HEK293 (cell line): ENCODE measurements at regions not wholly inside any gene's neighbourhood (a gene's known extent, or its start where the extent isn't known, plus 50 kb on each side); places are given as distances from the start of the nearest gene placed in this dataset.
A peak's percentile ranks its signal among the peaks of the same experiment; 100 is the strongest.

Experiments used
- CTCF ChIA-PET: fragments of 350-600 bp; formaldehyde crosslinking; extraction: SDS; loops from one replicate; lab custom pipeline; 2021; ENCODE audit warnings: antibody characterized with exemption; lab: Yijun Ruan, JAX
- POLR2A ChIA-PET: fragments of 300-600 bp; formaldehyde crosslinking; extraction: SDS; loops from one replicate; lab custom pipeline; 2020; ENCODE audit warnings: antibody characterized with exemption, inconsistent platforms; lab: Yijun Ruan, JAX
- H3K27ac ChIP-seq: fragments of 200-500 bp; sonication (Bioruptor generic); 2 replicates; pipeline ENCODE4 v1.5.1; 2014; ENCODE audit warnings: low read depth, low read length, control low read depth, inconsistent platforms; ENCODE audit errors: extremely low read depth
- H3K36me3 ChIP-seq, 2 experiments: fragments of 200-500 bp in 1 of 2; sonication (Bioruptor generic) in 1 of 2; 1 replicate in 1 of 2; 2 replicates in 1 of 2; pipeline ENCODE4 v1.5.1; 2014 to 2017; ENCODE audit warnings: inconsistent platforms in 2 of 2, low read length in 2 of 2; ENCODE audit not compliant: control insufficient read depth in 2 of 2, insufficient read depth in 1 of 2
- H3K4me1 ChIP-seq: fragments of 200-500 bp; sonication (Bioruptor generic); 2 replicates; pipeline ENCODE4 v1.5.1; 2014; ENCODE audit warnings: mild to moderate bottlenecking, low read length, inconsistent platforms; ENCODE audit not compliant: control insufficient read depth, insufficient read depth
- H3K4me3 ChIP-seq: 2 replicates; pipeline ENCODE4 v1.5.1; 2011; ENCODE audit warnings: low read depth, mild to moderate bottlenecking, control low read depth, low read length, moderate library complexity
- H3K9me3 ChIP-seq: fragments of 200-500 bp; sonication (Bioruptor generic); 2 replicates; pipeline ENCODE4 v1.5.1; 2014; ENCODE audit warnings: low read depth, low read length, inconsistent platforms; ENCODE audit not compliant: control insufficient read depth, insufficient read depth
- BCL11B ChIP-seq: fragments of 450-650 bp; formaldehyde crosslinking; IDR thresholded peaks from 2 replicates; pipeline ENCODE4 v1.5.1; 2016; ENCODE audit warnings: low read depth, missing biosample characterization, missing genetic modification characterization
- KLF16 ChIP-seq: fragments of 450-650 bp; formaldehyde crosslinking; IDR thresholded peaks from 2 replicates; pipeline ENCODE4 v1.5.1; 2017; ENCODE audit warnings: missing biosample characterization, missing genetic modification characterization
- MEIS1 ChIP-seq: sonication (generic); formaldehyde crosslinking; IDR thresholded peaks from 2 replicates; pipeline ENCODE4 v1.8.1; 2022; ENCODE audit warnings: missing genetic modification reagents, mild to moderate bottlenecking, borderline replicate concordance
- SCRT2 ChIP-seq: fragments of 450-650 bp; formaldehyde crosslinking; IDR thresholded peaks from 2 replicates; pipeline ENCODE4 v1.5.1; 2016; ENCODE audit warnings: missing biosample characterization, missing genetic modification characterization
- SP3 ChIP-seq: fragments of 450-650 bp; formaldehyde crosslinking; IDR thresholded peaks from 2 replicates; pipeline ENCODE4 v1.5.1; 2016; ENCODE audit warnings: missing biosample characterization, missing genetic modification characterization
- YY2 ChIP-seq: fragments of 450-650 bp; formaldehyde crosslinking; IDR thresholded peaks from 2 replicates; pipeline ENCODE4 v1.5.1; 2016; ENCODE audit warnings: missing biosample characterization, missing genetic modification characterization
- ZNF23 ChIP-seq: fragments of 450-650 bp; formaldehyde crosslinking; IDR thresholded peaks from 2 replicates; pipeline ENCODE4 v1.5.1; 2016; ENCODE audit warnings: missing biosample characterization, missing genetic modification characterization, borderline replicate concordance
- ZNF302 ChIP-seq: fragments of 450-650 bp; formaldehyde crosslinking; IDR thresholded peaks from 2 replicates; pipeline ENCODE4 v1.5.1; 2016; ENCODE audit warnings: missing biosample characterization, missing genetic modification characterization, low read depth
- ZNF585B ChIP-seq: fragments of 450-650 bp; formaldehyde crosslinking; IDR thresholded peaks from 2 replicates; pipeline ENCODE4 v1.5.1; 2016; ENCODE audit warnings: missing biosample characterization, missing genetic modification characterization
- ZNF624 ChIP-seq: fragments of 450-650 bp; formaldehyde crosslinking; IDR thresholded peaks from 2 replicates; pipeline ENCODE4 v1.5.1; 2017; ENCODE audit warnings: missing biosample characterization, missing genetic modification characterization
- ZNF629 ChIP-seq: fragments of 450-650 bp; formaldehyde crosslinking; IDR thresholded peaks from 2 replicates; pipeline ENCODE4 v1.5.1; 2017; ENCODE audit warnings: missing biosample characterization, missing genetic modification characterization
- ZNF670 ChIP-seq: fragments of 450-650 bp; formaldehyde crosslinking; IDR thresholded peaks from 2 replicates; pipeline ENCODE4 v1.5.1; 2016; ENCODE audit warnings: missing biosample characterization, missing genetic modification characterization, low read depth
- ZNF747 ChIP-seq: fragments of 450-650 bp; formaldehyde crosslinking; IDR thresholded peaks from 2 replicates; pipeline ENCODE4 v1.5.1; 2016; ENCODE audit warnings: missing biosample characterization, missing genetic modification characterization
- ZNF791 ChIP-seq: fragments of 450-650 bp; formaldehyde crosslinking; IDR thresholded peaks from 2 replicates; pipeline ENCODE4 v1.5.1; 2016; ENCODE audit warnings: missing biosample characterization, missing genetic modification characterization
- ZSCAN30 ChIP-seq: fragments of 450-650 bp; IDR thresholded peaks from 2 replicates; pipeline ENCODE4 v1.5.1; 2018; ENCODE audit warnings: missing biosample characterization, mild to moderate bottlenecking, missing genetic modification characterization, moderate library complexity
- TF ChIP-seq, protein P1 (sequence below): fragments of 450-650 bp; formaldehyde crosslinking; IDR thresholded peaks from 2 replicates; pipeline ENCODE4 v1.5.1; 2016; ENCODE audit warnings: missing biosample characterization, missing genetic modification characterization
- TF ChIP-seq, protein P2 (sequence below): fragments of 450-650 bp; formaldehyde crosslinking; IDR thresholded peaks from 2 replicates; pipeline ENCODE4 v1.5.1; 2016; ENCODE audit warnings: missing biosample characterization, missing genetic modification characterization
- TF ChIP-seq, protein P3 (sequence below): fragments of 450-650 bp; formaldehyde crosslinking; IDR thresholded peaks from 2 replicates; pipeline ENCODE4 v1.5.1; 2016; ENCODE audit warnings: missing biosample characterization, missing genetic modification characterization
- TF ChIP-seq, protein P4 (sequence below): fragments of 450-650 bp; formaldehyde crosslinking; IDR thresholded peaks from 2 replicates; pipeline ENCODE4 v1.5.1; 2017; ENCODE audit warnings: missing biosample characterization, missing genetic modification characterization
- TF ChIP-seq, protein P5 (sequence below): fragments of 450-650 bp; formaldehyde crosslinking; IDR thresholded peaks from 2 replicates; pipeline ENCODE4; 2016; ENCODE audit warnings: missing biosample characterization, missing genetic modification characterization
- TF ChIP-seq, protein P6 (sequence below): fragments of 450-650 bp; formaldehyde crosslinking; IDR thresholded peaks from 2 replicates; pipeline ENCODE4 v1.5.0; 2017; ENCODE audit warnings: missing biosample characterization, missing genetic modification characterization, borderline replicate concordance

DNA sequence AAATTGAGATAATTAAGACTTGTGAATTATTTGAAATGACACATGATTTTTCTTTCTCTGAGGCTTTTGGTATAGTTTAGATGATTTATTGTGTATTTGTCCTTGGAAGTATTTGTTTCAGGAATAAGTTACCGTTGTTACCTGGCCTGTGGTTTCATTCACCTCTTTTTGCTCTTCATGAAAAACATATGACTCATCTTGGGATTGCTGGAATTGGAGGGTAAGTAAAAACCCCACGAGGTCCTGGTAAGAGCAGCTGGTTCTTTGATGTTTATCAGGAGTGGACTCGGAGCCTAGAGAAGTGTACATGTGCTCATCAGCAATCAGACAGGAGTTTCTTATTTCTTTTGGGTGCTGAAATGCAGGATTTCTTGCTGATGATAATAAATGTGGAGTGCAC, 275.3 kb downstream of the PSAT1 start:
- POLR2A ChIA-PET: no interaction called here
- CTCF ChIA-PET: interaction anchor here (0.8 kb wide), 1 partner anchor 124 kb away, joined by 3 read pairs; no protein-coding TSS in a partner anchor
- H3K27ac ChIP-seq: no peak overlapping the region
- peaks cover 10% of the 10 kb centered on the region for H3K4me1 ChIP-seq
- H3K4me3 ChIP-seq: no peak overlapping the region
- H3K36me3 ChIP-seq: no peaks in the 10 kb centered on the region
- H3K9me3 ChIP-seq: no peaks in the 10 kb centered on the region
- TF ChIP-seq, protein P1, sequence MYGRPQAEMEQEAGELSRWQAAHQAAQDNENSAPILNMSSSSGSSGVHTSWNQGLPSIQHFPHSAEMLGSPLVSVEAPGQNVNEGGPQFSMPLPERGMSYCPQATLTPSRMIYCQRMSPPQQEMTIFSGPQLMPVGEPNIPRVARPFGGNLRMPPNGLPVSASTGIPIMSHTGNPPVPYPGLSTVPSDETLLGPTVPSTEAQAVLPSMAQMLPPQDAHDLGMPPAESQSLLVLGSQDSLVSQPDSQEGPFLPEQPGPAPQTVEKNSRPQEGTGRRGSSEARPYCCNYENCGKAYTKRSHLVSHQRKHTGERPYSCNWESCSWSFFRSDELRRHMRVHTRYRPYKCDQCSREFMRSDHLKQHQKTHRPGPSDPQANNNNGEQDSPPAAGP (tag by site-specific recombination): no peak
- TF ChIP-seq, protein P2, sequence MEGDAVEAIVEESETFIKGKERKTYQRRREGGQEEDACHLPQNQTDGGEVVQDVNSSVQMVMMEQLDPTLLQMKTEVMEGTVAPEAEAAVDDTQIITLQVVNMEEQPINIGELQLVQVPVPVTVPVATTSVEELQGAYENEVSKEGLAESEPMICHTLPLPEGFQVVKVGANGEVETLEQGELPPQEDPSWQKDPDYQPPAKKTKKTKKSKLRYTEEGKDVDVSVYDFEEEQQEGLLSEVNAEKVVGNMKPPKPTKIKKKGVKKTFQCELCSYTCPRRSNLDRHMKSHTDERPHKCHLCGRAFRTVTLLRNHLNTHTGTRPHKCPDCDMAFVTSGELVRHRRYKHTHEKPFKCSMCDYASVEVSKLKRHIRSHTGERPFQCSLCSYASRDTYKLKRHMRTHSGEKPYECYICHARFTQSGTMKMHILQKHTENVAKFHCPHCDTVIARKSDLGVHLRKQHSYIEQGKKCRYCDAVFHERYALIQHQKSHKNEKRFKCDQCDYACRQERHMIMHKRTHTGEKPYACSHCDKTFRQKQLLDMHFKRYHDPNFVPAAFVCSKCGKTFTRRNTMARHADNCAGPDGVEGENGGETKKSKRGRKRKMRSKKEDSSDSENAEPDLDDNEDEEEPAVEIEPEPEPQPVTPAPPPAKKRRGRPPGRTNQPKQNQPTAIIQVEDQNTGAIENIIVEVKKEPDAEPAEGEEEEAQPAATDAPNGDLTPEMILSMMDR (tag by site-specific recombination): no peak
- TF ChIP-seq ZNF629 (tag by site-specific recombination): no peak
- TF ChIP-seq ZNF747 (tag by site-specific recombination): no peak
- TF ChIP-seq ZNF624 (tag by site-specific recombination): no peak
- TF ChIP-seq, protein P3, sequence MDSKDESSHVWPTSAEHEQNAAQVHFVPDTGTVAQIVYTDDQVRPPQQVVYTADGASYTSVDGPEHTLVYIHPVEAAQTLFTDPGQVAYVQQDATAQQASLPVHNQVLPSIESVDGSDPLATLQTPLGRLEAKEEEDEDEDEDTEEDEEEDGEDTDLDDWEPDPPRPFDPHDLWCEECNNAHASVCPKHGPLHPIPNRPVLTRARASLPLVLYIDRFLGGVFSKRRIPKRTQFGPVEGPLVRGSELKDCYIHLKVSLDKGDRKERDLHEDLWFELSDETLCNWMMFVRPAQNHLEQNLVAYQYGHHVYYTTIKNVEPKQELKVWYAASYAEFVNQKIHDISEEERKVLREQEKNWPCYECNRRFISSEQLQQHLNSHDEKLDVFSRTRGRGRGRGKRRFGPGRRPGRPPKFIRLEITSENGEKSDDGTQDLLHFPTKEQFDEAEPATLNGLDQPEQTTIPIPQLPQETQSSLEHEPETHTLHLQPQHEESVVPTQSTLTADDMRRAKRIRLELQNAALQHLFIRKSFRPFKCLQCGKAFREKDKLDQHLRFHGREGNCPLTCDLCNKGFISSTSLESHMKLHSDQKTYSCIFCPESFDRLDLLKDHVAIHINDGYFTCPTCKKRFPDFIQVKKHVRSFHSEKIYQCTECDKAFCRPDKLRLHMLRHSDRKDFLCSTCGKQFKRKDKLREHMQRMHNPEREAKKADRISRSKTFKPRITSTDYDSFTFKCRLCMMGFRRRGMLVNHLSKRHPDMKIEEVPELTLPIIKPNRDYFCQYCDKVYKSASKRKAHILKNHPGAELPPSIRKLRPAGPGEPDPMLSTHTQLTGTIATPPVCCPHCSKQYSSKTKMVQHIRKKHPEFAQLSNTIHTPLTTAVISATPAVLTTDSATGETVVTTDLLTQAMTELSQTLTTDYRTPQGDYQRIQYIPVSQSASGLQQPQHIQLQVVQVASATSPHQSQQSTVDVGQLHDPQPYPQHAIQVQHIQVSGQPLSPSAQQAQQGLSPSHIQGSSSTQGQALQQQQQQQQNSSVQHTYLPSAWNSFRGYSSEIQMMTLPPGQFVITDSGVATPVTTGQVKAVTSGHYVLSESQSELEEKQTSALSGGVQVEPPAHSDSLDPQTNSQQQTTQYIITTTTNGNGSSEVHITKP (tag by site-specific recombination): peak; percentile 66; the same call in 1 of the 2 replicates

DNA sequence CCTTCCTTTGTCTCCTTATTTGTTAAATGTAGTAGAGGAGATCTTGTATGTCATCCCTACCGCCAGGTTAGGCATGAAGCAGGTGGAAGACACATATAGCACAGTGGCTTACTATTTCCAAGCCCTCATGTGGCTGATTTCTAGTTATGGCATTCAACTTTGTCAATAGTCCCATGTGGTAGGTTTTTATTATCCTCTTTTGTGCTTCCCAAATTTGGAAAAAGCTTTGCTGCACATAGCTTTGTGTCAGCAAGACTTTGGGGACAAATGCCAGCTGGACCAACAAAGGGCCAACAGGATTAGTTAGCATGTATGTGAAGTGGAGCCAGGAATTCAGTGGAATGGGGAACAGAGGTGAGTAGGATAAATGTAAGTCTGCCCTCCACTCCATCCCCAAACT, 276.3 kb downstream of the PSAT1 start:
- H3K36me3 ChIP-seq: no peaks in the 10 kb centered on the region
- peaks cover 10% of the 10 kb centered on the region for H3K4me1 ChIP-seq
- H3K4me3 ChIP-seq: no peak overlapping the region
- no peak overlapping the region for H3K27ac ChIP-seq
- H3K9me3 ChIP-seq: no peaks in the 10 kb centered on the region
- ChIA-PET POLR2A (no interaction called here), CTCF (interaction anchor here (0.6 kb wide), 1 partner anchor 132 kb away, joined by 4 read pairs; no protein-coding TSS in a partner anchor)
- TF ChIP-seq ZSCAN30 (tag by site-specific recombination) (no peak), ZNF302 (tag by site-specific recombination) (no peak), YY2 (tag by site-specific recombination) (no peak), ZNF629 (tag by site-specific recombination) (no peak), ZNF585B (tag by site-specific recombination) (no peak), SCRT2 (no peak), SP3 (tag by site-specific recombination) (no peak), KLF16 (tag by site-specific recombination) (no peak), BCL11B (no peak), ZNF670 (tag by site-specific recombination) (no peak), ZNF23 (no peak), ZNF791 (no peak), MEIS1 (CRISPR knock-in tag) (no peak)
- TF ChIP-seq, protein P4, sequence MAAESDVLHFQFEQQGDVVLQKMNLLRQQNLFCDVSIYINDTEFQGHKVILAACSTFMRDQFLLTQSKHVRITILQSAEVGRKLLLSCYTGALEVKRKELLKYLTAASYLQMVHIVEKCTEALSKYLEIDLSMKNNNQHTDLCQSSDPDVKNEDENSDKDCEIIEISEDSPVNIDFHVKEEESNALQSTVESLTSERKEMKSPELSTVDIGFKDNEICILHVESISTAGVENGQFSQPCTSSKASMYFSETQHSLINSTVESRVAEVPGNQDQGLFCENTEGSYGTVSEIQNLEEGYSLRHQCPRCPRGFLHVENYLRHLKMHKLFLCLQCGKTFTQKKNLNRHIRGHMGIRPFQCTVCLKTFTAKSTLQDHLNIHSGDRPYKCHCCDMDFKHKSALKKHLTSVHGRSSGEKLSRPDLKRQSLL (tag by site-specific recombination): no peak
- TF ChIP-seq, protein P5, sequence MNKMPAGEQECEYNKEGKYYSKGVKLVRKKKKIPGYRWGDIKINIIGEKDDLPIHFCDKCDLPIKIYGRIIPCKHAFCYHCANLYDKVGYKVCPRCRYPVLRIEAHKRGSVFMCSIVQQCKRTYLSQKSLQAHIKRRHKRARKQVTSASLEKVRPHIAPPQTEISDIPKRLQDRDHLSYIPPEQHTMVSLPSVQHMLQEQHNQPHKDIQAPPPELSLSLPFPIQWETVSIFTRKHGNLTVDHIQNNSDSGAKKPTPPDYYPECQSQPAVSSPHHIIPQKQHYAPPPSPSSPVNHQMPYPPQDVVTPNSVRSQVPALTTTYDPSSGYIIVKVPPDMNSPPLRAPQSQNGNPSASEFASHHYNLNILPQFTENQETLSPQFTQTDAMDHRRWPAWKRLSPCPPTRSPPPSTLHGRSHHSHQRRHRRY: no peak
- TF ChIP-seq, protein P6, sequence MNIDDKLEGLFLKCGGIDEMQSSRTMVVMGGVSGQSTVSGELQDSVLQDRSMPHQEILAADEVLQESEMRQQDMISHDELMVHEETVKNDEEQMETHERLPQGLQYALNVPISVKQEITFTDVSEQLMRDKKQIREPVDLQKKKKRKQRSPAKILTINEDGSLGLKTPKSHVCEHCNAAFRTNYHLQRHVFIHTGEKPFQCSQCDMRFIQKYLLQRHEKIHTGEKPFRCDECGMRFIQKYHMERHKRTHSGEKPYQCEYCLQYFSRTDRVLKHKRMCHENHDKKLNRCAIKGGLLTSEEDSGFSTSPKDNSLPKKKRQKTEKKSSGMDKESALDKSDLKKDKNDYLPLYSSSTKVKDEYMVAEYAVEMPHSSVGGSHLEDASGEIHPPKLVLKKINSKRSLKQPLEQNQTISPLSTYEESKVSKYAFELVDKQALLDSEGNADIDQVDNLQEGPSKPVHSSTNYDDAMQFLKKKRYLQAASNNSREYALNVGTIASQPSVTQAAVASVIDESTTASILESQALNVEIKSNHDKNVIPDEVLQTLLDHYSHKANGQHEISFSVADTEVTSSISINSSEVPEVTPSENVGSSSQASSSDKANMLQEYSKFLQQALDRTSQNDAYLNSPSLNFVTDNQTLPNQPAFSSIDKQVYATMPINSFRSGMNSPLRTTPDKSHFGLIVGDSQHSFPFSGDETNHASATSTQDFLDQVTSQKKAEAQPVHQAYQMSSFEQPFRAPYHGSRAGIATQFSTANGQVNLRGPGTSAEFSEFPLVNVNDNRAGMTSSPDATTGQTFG (tag by site-specific recombination): no peak
